ENCODE measurements at regions not wholly inside any gene's neighbourhood (a gene's known extent, or its start where the extent isn't known, plus 50 kb on each side); places are given as distances from the start of the nearest gene placed in this dataset.

- Histone ChIP-seq H3K27me3 (ENCODE audit: control insufficient read depth in 2 of 2, insufficient read depth in 2 of 2, low read length in 2 of 2) (no peaks in the 10 kb centered on the region), H3K4me2 (ENCODE audit: insufficient read depth, low read length) (no peak overlapping the region), H3K9me1 (replicated peaks; ENCODE audit: control insufficient read depth, extremely low read depth, insufficient read depth, low read length) (no peaks in the 10 kb centered on the region), H3K4me1 (ENCODE audit: control insufficient read depth, extremely low read depth, insufficient read depth, low read length) (peaks cover 13% of the 10 kb centered on the region), H3K27ac (ENCODE audit: insufficient read depth, low read depth, low read length) (no peak overlapping the region), H3K9me3 (replicated peaks; ENCODE audit: control insufficient read depth, insufficient read depth, low read length) (no peaks in the 10 kb centered on the region), H3K36me3 (ENCODE audit: control insufficient read depth in 2 of 2, extremely low read depth in 1 of 2, insufficient read depth in 2 of 2, low read length in 2 of 2) (no peaks in the 10 kb centered on the region), H4K20me1 (replicated peaks; ENCODE audit: control insufficient read depth, extremely low read depth, insufficient read depth, low read length) (no peaks in the 10 kb centered on the region), H2AFZ (ENCODE audit: low read depth, low read length) (no peak overlapping the region), H3K9ac (replicated peaks; ENCODE audit: extremely low read depth, insufficient read depth, low read length) (no peak overlapping the region), H3K79me2 (ENCODE audit: control insufficient read depth, insufficient read depth, low read length) (no peaks in the 10 kb centered on the region), H3K4me3 (replicated peaks in 1 of 3; ENCODE audit: insufficient read depth in 1 of 3, low read depth in 1 of 3, low read length in 3 of 3) (no peak overlapping the region)
- dilution Hi-C loops (cut with MboI; ENCODE audit: extremely low pct_ligation_motif_present, low sequenced_read_pairs) (no loop called here), intact Hi-C loops (cut with micrococcal nuclease) (no loop called here)
- FAIRE-seq (no peak), DNase-seq (ENCODE audit: low read depth, low spot score) (no peak)
- BruUV-seq (replicated peaks) = no TSS peak
- no peak for TF ChIP-seq GATA2 (IDR thresholded peaks at IDR 0.05; ENCODE audit: insufficient read depth, insufficient read length, low read depth, low read length)
- TF ChIP-seq EZH2 (IDR thresholded peaks at IDR 0.05; ENCODE audit: borderline replicate concordance, low read depth, low read length, severe bottlenecking) = no peak
- TF ChIP-seq MYC (IDR thresholded peaks at IDR 0.05; ENCODE audit: low read depth, low read length) = no peak
- no peak for TF ChIP-seq CTCF (IDR thresholded peaks at IDR 0.05; ENCODE audit: extremely low read depth in 1 of 2, insufficient read depth in 1 of 2, low read depth in 1 of 2, low read length in 2 of 2)
- TF ChIP-seq JUN (IDR thresholded peaks at IDR 0.05; ENCODE audit: borderline replicate concordance, insufficient read depth, insufficient read length, low read depth) = no peak
- no peak for TF ChIP-seq FOS (IDR thresholded peaks at IDR 0.05; ENCODE audit: borderline replicate concordance, insufficient read depth, low read length)
- TF ChIP-seq, protein P1, sequence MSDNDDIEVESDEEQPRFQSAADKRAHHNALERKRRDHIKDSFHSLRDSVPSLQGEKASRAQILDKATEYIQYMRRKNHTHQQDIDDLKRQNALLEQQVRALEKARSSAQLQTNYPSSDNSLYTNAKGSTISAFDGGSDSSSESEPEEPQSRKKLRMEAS (IDR thresholded peaks at IDR 0.05; ENCODE audit: insufficient read depth, insufficient read length) = no peak
- no peak for TF ChIP-seq POLR2AphosphoS5 (IDR thresholded peaks at IDR 0.05; ENCODE audit: insufficient read depth, low read depth, low read length)
- no peak for TF ChIP-seq POLR2A (IDR thresholded peaks at IDR 0.05; ENCODE audit: low read depth, low read length)
- ChIA-PET CTCF (interaction anchor here (0.8 kb wide), 1 partner anchor 13 kb away, joined by 3 read pairs; no protein-coding TSS in a partner anchor), POLR2A (no interaction called here)
Observed at GRCh38 chr13:64782466-64782865, 2447.7 kb downstream of the PCDH9 start.

Measured in endothelial cell of umbilical vein (primary cell).